ENCODE measurements at regions not wholly inside any gene's neighbourhood (a gene's known extent, or its start where the extent isn't known, plus 50 kb on each side); places are given as distances from the start of the nearest gene placed in this dataset.

DNA sequence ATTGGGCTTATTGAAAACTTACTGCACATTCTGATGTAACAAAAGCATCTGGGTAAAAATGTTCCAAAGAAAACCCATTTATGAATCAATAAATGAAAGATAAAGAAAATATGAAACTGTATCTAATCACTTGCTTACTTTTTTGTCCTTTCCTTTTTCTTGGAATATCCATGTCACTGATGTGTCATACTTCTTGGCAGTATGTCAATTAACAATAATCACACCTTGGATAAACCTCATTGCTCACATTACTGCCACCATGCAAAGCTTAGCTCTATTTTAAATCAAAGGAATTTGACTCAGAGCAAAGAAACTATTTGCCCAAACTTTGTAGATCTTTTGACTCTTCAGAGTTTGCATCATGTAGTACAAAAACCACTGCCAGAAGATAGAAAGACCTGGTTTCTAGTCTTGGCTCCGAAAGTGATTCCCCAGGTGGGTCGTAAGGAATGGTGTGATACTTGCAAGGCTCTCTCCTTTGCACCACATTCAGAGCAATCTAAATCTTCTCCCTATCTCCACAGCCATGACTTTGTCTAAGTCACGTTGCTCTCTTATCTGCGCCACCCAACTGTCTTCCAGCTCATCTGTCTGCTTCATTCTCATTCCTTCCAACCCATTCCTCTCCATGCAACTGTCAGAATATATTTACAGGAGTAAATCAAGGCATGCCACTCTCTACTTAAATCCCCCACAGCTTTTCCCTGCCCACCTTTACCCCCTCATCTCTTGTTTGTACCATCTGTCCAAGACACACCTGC, 311.9 kb downstream of the COG6 start:
- CTCF ChIA-PET: no interaction called here
- POLR2A ChIA-PET: no interaction called here
- TF ChIP-seq BHLHE40 (IDR thresholded peaks at IDR 0.05; ENCODE audit: borderline replicate concordance): no peak
- no peak for TF ChIP-seq L3MBTL2 (conservative IDR thresholded peaks at IDR 0.05)
- TF ChIP-seq CTBP1 (IDR thresholded peaks at IDR 0.05; ENCODE audit: borderline replicate concordance): no peak
- TF ChIP-seq, protein P1, sequence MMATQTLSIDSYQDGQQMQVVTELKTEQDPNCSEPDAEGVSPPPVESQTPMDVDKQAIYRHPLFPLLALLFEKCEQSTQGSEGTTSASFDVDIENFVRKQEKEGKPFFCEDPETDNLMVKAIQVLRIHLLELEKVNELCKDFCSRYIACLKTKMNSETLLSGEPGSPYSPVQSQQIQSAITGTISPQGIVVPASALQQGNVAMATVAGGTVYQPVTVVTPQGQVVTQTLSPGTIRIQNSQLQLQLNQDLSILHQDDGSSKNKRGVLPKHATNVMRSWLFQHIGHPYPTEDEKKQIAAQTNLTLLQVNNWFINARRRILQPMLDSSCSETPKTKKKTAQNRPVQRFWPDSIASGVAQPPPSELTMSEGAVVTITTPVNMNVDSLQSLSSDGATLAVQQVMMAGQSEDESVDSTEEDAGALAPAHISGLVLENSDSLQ (IDR thresholded peaks at IDR 0.05): no peak
- no peak for TF ChIP-seq ELF4 (IDR thresholded peaks at IDR 0.05)
- no peak for DNase-seq (ENCODE audit: extremely low spot score)

DNA sequence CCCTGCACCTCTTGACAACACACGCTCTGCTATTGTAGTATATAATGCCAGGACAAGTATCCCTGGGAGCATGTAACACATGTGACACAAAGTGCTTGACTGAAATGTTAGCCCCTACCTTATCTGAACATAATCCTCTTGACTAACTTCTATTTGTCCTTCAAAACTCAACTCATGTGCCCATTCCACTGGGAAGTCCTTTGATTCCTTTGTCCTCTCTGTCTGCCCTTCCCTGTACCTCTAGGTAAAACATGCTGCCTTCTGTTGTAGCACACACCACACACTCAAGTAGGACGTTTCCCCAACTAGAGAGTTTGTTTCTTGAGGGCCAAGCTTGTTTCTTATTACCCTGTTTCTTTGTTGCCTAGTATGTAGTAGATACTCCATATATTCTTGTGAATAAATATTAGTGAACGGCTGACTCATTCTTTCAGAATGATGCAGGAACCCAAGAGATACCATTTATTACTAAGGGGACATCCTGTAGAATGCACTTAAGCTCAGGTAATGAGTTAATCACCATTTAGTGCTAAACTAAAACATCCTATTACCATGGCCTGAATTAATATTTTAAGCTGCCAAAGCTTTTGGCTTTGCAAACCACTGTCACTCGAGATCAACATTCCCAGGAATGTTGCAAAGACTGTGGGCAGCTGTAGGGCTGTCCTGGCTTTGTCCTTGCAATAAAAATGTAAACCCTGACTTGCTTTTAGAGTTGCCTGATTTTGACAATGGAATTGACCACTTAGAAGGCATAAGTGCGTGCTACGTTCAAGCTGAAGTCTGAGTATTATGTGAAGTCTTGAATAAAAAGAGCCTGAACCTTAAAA, 313.4 kb downstream of the COG6 start:
- DNase-seq (ENCODE audit: extremely low spot score): no peak
- POLR2A ChIA-PET: no interaction called here
- CTCF ChIA-PET: no interaction called here
- TF ChIP-seq, protein P1 (IDR thresholded peaks at IDR 0.05): no peak
- TF ChIP-seq FOXA1 (IDR thresholded peaks at IDR 0.05): no peak
- no peak for TF ChIP-seq ARNT (IDR thresholded peaks at IDR 0.05)
- no peak for TF ChIP-seq FOXK2 (IDR thresholded peaks at IDR 0.05)
- no peak for TF ChIP-seq SP1 (IDR thresholded peaks at IDR 0.05)
- no peak for TF ChIP-seq L3MBTL2 (conservative IDR thresholded peaks at IDR 0.05)
- no peak for TF ChIP-seq LEF1 (IDR thresholded peaks at IDR 0.05; ENCODE audit: borderline replicate concordance)
- TF ChIP-seq BHLHE40 (IDR thresholded peaks at IDR 0.05; ENCODE audit: borderline replicate concordance): no peak
- TF ChIP-seq HDGF (IDR thresholded peaks at IDR 0.05; ENCODE audit: borderline replicate concordance): no peak
- no peak for TF ChIP-seq CTBP1 (IDR thresholded peaks at IDR 0.05; ENCODE audit: borderline replicate concordance)
- no peak for TF ChIP-seq ZNF384 (IDR thresholded peaks at IDR 0.05)
- TF ChIP-seq TARDBP (IDR thresholded peaks at IDR 0.05): no peak
- no peak for TF ChIP-seq FOXM1 (IDR thresholded peaks at IDR 0.05; ENCODE audit: borderline replicate concordance)
- TF ChIP-seq NFRKB (IDR thresholded peaks at IDR 0.05): no peak
- no peak for TF ChIP-seq ELF4 (IDR thresholded peaks at IDR 0.05)
- TF ChIP-seq SUZ12 (IDR thresholded peaks at IDR 0.05): no peak

- ChIA-PET POLR2A (no interaction called here), CTCF (no interaction called here)
- no peak for TF ChIP-seq SP1 (IDR thresholded peaks at IDR 0.05)
- TF ChIP-seq BHLHE40 (IDR thresholded peaks at IDR 0.05; ENCODE audit: borderline replicate concordance): no peak
- no peak for TF ChIP-seq FOXK2 (IDR thresholded peaks at IDR 0.05)
- TF ChIP-seq ELF4 (IDR thresholded peaks at IDR 0.05): no peak
- no peak for TF ChIP-seq ZNF384 (IDR thresholded peaks at IDR 0.05)
- no peak for TF ChIP-seq LEF1 (IDR thresholded peaks at IDR 0.05; ENCODE audit: borderline replicate concordance)
- no peak for TF ChIP-seq CTBP1 (IDR thresholded peaks at IDR 0.05; ENCODE audit: borderline replicate concordance)
- TF ChIP-seq ARNT (IDR thresholded peaks at IDR 0.05): no peak
- no peak for TF ChIP-seq FOXA1 (IDR thresholded peaks at IDR 0.05)
- TF ChIP-seq FOXM1 (IDR thresholded peaks at IDR 0.05; ENCODE audit: borderline replicate concordance): no peak
- no peak for TF ChIP-seq SUZ12 (IDR thresholded peaks at IDR 0.05)
- TF ChIP-seq TARDBP (IDR thresholded peaks at IDR 0.05): no peak
- TF ChIP-seq NFRKB (IDR thresholded peaks at IDR 0.05): no peak
- no peak for TF ChIP-seq HDGF (IDR thresholded peaks at IDR 0.05; ENCODE audit: borderline replicate concordance)
- TF ChIP-seq L3MBTL2 (conservative IDR thresholded peaks at IDR 0.05): no peak
- TF ChIP-seq, protein P1 (IDR thresholded peaks at IDR 0.05): no peak
- DNase-seq (ENCODE audit: extremely low spot score): no peak
Observed at GRCh38 chr13:39970177-39970846, 314.9 kb downstream of the COG6 start.

DNA sequence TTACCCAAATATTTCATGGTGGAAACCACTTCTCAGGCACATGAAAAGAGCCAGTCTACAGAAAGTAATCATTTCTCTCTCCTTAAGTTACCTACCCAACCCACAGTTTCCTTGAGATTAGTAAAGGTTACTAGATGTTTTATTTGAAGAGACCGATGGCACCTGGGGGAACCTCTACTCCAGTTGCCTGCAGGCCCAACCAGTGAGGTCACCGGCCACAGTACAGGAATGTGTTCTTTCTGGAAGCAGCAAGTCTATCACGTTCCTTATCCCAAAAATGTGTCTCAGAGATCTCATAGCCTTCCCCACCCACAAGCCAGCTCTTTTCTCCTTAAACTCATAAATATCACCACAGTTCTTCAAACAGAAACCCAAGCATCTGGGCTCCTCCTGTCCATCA, 316.1 kb downstream of the COG6 start:
- no peak for TF ChIP-seq L3MBTL2 (conservative IDR thresholded peaks at IDR 0.05)
- no peak for TF ChIP-seq ZNF384 (IDR thresholded peaks at IDR 0.05)
- TF ChIP-seq NFRKB (IDR thresholded peaks at IDR 0.05): no peak
- TF ChIP-seq, protein P1 (IDR thresholded peaks at IDR 0.05): no peak
- TF ChIP-seq ARNT (IDR thresholded peaks at IDR 0.05): no peak
- no peak for TF ChIP-seq SUZ12 (IDR thresholded peaks at IDR 0.05)
- TF ChIP-seq BHLHE40 (IDR thresholded peaks at IDR 0.05; ENCODE audit: borderline replicate concordance): no peak
- TF ChIP-seq TARDBP (IDR thresholded peaks at IDR 0.05): no peak
- TF ChIP-seq HDGF (IDR thresholded peaks at IDR 0.05; ENCODE audit: borderline replicate concordance): no peak
- no peak for TF ChIP-seq FOXK2 (IDR thresholded peaks at IDR 0.05)
- TF ChIP-seq FOXA1 (IDR thresholded peaks at IDR 0.05): no peak
- TF ChIP-seq CTBP1 (IDR thresholded peaks at IDR 0.05; ENCODE audit: borderline replicate concordance): no peak
- no peak for TF ChIP-seq LEF1 (IDR thresholded peaks at IDR 0.05; ENCODE audit: borderline replicate concordance)
- TF ChIP-seq ELF4 (IDR thresholded peaks at IDR 0.05): no peak
- TF ChIP-seq FOXM1 (IDR thresholded peaks at IDR 0.05; ENCODE audit: borderline replicate concordance): no peak
- TF ChIP-seq SP1 (IDR thresholded peaks at IDR 0.05): no peak
- no peak for DNase-seq (ENCODE audit: extremely low spot score)
- ChIA-PET CTCF (no interaction called here), POLR2A (no interaction called here)
